Uterus (tissue), 2 donors: ENCODE measurements at regions not wholly inside any gene's neighbourhood (a gene's known extent, or its start where the extent isn't known, plus 50 kb on each side); places are given as distances from the start of the nearest gene placed in this dataset.

Experiments
- CTCF ChIP-seq, 4 experiments: fragments of 200-600 bp in 2 of 4; fragments of 450-650 bp in 2 of 4; sonication (generic) in 2 of 4; IDR thresholded peaks; one replicate each; pipeline ENCODE4 v1.5.1; 2016 to 2019; ENCODE audit warnings: antibody characterized with exemption in 4 of 4, mild to moderate bottlenecking in 2 of 4, moderate library complexity in 1 of 4
- POLR2A ChIP-seq, 2 donors: fragments of 450-650 bp; IDR thresholded peaks; one replicate each; pipeline ENCODE4 v1.6.1; 2016; ENCODE audit warnings: antibody characterized with exemption in 2 of 2, mild to moderate bottlenecking in 1 of 2, moderate library complexity in 1 of 2

DNA sequence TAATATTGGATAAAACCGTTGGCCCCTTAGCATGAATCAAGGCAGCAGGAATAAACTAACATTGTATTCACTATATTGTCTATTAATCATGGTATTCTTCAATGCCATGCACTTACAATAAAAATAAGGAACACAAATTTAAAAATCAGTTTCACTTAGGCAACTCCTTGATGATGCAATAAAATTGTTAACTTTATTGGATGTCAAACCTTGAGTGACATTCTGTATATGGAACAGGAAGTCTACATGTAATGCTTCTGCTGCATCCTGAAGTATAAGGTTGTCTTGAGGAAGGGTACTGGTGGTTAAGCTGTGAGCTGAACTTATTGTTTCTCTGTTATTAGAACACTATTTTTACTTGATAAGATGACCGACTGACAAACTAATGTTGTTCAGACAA, 605.5 kb downstream of the SATB2 start:
- TF ChIP-seq CTCF (IDR thresholded peaks at IDR 0.05) (no peak), POLR2A (IDR thresholded peaks at IDR 0.05) (no peak)
